ENCODE measurements at regions not wholly inside any gene's neighbourhood (a gene's known extent, or its start where the extent isn't known, plus 50 kb on each side); places are given as distances from the start of the nearest gene placed in this dataset.

DNA sequence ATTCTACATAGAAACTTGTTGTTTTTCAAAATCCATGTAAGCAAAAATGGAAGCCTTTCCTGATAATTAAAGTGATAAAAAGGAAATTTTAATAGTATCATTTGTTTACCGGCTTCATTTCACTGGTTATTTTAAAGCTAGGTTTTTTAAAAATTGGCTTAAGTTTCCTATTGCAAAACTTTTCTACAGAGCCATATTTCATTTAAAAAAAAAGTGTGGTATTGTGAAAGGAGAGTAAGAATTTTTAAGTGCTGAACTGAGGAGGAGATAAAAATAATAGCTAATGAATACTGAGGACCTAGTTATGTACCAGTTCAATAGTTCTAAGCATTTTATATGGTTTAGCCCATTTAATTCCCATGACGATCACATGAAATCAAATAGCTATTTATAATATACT is 172.2 kb upstream of the COL1A2 start:
- H3K4me3 ChIP-seq (ENCODE audit: low read depth, low read length), result no peak overlapping the region
- H3K27ac ChIP-seq, result no peak overlapping the region
- TF ChIP-seq, protein P1, sequence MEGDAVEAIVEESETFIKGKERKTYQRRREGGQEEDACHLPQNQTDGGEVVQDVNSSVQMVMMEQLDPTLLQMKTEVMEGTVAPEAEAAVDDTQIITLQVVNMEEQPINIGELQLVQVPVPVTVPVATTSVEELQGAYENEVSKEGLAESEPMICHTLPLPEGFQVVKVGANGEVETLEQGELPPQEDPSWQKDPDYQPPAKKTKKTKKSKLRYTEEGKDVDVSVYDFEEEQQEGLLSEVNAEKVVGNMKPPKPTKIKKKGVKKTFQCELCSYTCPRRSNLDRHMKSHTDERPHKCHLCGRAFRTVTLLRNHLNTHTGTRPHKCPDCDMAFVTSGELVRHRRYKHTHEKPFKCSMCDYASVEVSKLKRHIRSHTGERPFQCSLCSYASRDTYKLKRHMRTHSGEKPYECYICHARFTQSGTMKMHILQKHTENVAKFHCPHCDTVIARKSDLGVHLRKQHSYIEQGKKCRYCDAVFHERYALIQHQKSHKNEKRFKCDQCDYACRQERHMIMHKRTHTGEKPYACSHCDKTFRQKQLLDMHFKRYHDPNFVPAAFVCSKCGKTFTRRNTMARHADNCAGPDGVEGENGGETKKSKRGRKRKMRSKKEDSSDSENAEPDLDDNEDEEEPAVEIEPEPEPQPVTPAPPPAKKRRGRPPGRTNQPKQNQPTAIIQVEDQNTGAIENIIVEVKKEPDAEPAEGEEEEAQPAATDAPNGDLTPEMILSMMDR (IDR thresholded peaks at IDR 0.05; ENCODE audit: low read depth, low read length, missing control alignments), result no peak
- DNase-seq, result no peak
- in situ Hi-C loops (cut with HindIII; ENCODE audit: low pct_ligation_motif_present, low sequenced_read_pairs), result no loop called here
- no peaks in the 10 kb centered on the region for H3K36me3 ChIP-seq (replicated peaks)
- H3K27me3 ChIP-seq (replicated peaks), result no peaks in the 10 kb centered on the region

DNA sequence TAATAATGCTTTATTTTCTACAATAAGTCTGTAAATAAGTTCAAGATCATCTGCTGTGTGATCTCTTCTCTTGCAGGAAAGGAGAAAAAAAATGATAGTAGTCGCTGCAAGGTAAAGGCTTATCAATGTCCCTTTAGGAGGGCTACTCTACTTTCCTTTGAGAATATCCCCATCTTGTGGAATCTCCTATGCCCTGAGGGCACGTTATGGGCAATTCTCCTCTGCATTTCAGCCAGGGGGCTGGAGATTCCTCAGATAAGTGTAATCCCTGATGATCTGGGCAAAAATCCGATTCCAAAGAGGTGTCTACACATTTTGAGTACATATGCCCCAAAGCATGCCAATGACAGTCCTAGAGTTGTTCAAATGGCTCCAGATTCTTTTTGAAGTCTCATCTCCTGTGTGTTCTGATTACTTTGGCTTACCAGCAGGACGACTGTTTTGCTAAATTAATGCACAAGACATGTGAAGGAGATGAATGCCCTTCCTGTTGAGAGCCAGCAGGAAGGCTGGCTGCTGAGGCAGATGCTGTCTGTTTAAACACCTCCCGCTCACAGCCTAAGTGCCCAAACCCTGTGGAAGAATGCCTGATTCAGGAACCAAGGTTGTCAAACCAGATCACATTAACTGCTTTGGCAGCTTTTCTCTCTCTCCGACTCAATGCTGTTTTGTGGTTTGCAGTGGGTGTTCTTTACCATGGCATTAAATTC is 171.2 kb upstream of the COL1A2 start:
- peak; percentile 44 for DNase-seq
- Histone ChIP-seq H3K27me3 (replicated peaks) (no peaks in the 10 kb centered on the region), H3K36me3 (replicated peaks) (no peaks in the 10 kb centered on the region), H3K27ac (no peak overlapping the region), H3K4me3 (ENCODE audit: low read depth, low read length) (peak overlapping the region; percentile 31)
- in situ Hi-C loops (cut with HindIII; ENCODE audit: low pct_ligation_motif_present, low sequenced_read_pairs), result no loop called here
- TF ChIP-seq, protein P1 (IDR thresholded peaks at IDR 0.05; ENCODE audit: low read depth, low read length, missing control alignments), result peak; percentile 82

DNA sequence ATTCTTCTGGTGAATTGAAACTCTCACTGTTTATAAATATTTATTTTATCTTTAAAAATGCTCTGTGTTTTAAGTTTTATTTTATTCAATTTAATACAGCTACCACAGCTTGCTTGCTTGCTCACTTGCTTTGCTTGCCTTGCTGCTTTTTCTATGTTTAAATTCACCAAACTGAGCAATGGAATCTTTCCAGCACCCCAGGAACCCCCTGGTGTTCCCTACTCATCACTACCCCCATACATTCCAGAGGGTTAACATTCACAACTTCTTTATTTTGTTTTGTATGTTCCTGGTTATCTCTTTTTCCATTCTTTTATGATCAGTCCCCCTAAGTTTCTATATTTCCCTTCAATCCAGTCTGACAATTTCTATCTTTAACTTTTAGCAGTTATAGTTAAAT is 166.5 kb upstream of the COL1A2 start:
- no peaks in the 10 kb centered on the region for H3K27me3 ChIP-seq (replicated peaks)
- no peak overlapping the region for H3K27ac ChIP-seq
- TF ChIP-seq, protein P1 (IDR thresholded peaks at IDR 0.05; ENCODE audit: low read depth, low read length, missing control alignments), result no peak
- in situ Hi-C loops (cut with HindIII; ENCODE audit: low pct_ligation_motif_present, low sequenced_read_pairs), result no loop called here
- no peak for DNase-seq
- H3K36me3 ChIP-seq (replicated peaks), result no peaks in the 10 kb centered on the region
- H3K4me3 ChIP-seq (ENCODE audit: low read depth, low read length), result no peak overlapping the region

DNA sequence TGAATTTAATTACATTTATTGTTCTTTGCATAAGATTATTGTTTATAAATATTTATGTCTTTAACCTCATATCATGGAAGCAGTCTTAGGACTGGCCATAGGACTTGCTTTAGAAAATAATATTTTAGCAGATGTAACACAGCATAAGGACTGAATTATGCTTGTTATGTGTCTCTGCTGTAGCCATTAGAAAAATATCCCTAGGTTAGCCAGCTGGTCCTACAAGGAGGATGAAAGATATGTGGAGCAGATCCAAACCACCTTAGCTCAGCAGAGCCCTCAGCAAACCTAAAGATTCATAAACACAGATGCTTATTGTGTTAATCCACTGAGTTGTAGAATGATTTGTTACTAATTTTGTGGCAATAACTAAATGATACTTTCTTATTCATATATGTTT is 166.0 kb upstream of the COL1A2 start:
- DNase-seq, result no peak
- no peaks in the 10 kb centered on the region for H3K36me3 ChIP-seq (replicated peaks)
- in situ Hi-C loops (cut with HindIII; ENCODE audit: low pct_ligation_motif_present, low sequenced_read_pairs), result no loop called here
- no peak overlapping the region for H3K27ac ChIP-seq
- TF ChIP-seq, protein P1 (IDR thresholded peaks at IDR 0.05; ENCODE audit: low read depth, low read length, missing control alignments), result no peak
- no peak overlapping the region for H3K4me3 ChIP-seq (ENCODE audit: low read depth, low read length)
- no peaks in the 10 kb centered on the region for H3K27me3 ChIP-seq (replicated peaks)

- Histone ChIP-seq H3K27me3 (replicated peaks) (no peaks in the 10 kb centered on the region), H3K36me3 (replicated peaks) (no peaks in the 10 kb centered on the region), H3K27ac (no peak overlapping the region), H3K4me3 (ENCODE audit: low read depth, low read length) (no peak overlapping the region)
- TF ChIP-seq, protein P1 (IDR thresholded peaks at IDR 0.05; ENCODE audit: low read depth, low read length, missing control alignments), result no peak
- no peak for DNase-seq
- in situ Hi-C loops (cut with HindIII; ENCODE audit: low pct_ligation_motif_present, low sequenced_read_pairs), result no loop called here
These were observed 163.4 kb upstream of the COL1A2 start for GRCh38 chr7:94231305-94231704.

- TF ChIP-seq, protein P1 (IDR thresholded peaks at IDR 0.05; ENCODE audit: low read depth, low read length, missing control alignments), result no peak
- Histone ChIP-seq H3K27ac (no peak overlapping the region), H3K27me3 (replicated peaks) (no peaks in the 10 kb centered on the region), H3K4me3 (ENCODE audit: low read depth, low read length) (no peak overlapping the region), H3K36me3 (replicated peaks) (no peaks in the 10 kb centered on the region)
- no peak for DNase-seq
- in situ Hi-C loops (cut with HindIII; ENCODE audit: low pct_ligation_motif_present, low sequenced_read_pairs), result no loop called here
These were observed 157.7 kb upstream of the COL1A2 start for GRCh38 chr7:94236960-94237359.

Data from brain microvascular endothelial cell (primary cell).